ENCODE measurements at regions not wholly inside any gene's neighbourhood (a gene's known extent, or its start where the extent isn't known, plus 50 kb on each side); places are given as distances from the start of the nearest gene placed in this dataset.

DNA sequence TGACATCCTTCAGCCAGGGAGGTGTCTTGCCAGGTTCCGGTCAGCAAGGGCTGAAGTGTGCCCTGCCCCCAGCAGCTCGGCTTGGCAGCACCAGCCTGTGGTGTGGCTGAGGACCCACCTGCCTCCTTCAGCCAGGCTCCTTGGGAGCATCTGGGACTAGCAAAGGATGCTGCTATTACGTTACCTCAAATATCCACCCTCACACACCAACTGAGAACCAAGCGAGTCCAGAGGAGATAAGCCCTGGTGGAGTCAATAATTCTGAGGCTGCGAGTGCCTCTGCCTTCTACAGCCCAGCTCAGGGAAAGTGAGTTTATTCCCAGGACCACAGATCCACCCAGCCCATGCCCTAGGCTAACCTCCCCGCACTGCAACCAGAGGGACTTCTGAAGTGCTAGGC is 57.1 kb upstream of the FSTL4 start:
- Mint-ChIP-seq H3K36me3 (no peaks in the 10 kb centered on the region), H3K4me3 (no peak overlapping the region), H3K4me1 (ENCODE audit: low read depth) (no peaks in the 10 kb centered on the region), H3K27ac (no peak overlapping the region), H3K27me3 (peaks cover 25% of the 10 kb centered on the region), H3K9me3 (peaks cover 4% of the 10 kb centered on the region)
- CTCF ChIA-PET: no interaction called here
- intact Hi-C loops (cut with micrococcal nuclease): no loop called here
- no peak for DNase-seq
- POLR2A ChIA-PET: no interaction called here

DNA sequence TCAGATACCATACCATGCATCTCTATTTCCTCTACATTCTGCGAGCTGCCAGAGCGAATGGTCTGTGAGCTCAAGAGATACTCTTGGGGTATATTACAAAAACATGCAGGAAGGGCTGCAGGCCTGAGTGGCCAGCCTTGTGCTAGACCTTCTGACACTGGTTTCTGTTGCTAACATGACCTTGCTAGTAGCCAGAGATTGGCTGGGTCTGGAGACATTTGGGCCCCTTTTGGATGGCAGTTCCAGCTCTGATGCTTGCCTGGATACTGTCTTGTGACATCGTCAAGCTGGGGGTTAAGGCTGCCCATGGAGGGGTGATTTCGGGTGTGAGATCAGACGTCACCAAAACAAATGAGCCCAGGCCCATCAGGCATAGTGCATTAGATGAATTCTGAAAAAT is 56.1 kb upstream of the FSTL4 start:
- H3K36me3 Mint-ChIP-seq: no peaks in the 10 kb centered on the region
- CTCF ChIA-PET: no interaction called here
- DNase-seq: no peak
- H3K9me3 Mint-ChIP-seq: peaks cover 4% of the 10 kb centered on the region
- H3K4me1 Mint-ChIP-seq (ENCODE audit: low read depth): no peaks in the 10 kb centered on the region
- intact Hi-C loops (cut with micrococcal nuclease): no loop called here
- POLR2A ChIA-PET: no interaction called here
- H3K27me3 Mint-ChIP-seq: peaks cover 26% of the 10 kb centered on the region
- H3K4me3 Mint-ChIP-seq: no peak overlapping the region
- no peak overlapping the region for H3K27ac Mint-ChIP-seq

DNA sequence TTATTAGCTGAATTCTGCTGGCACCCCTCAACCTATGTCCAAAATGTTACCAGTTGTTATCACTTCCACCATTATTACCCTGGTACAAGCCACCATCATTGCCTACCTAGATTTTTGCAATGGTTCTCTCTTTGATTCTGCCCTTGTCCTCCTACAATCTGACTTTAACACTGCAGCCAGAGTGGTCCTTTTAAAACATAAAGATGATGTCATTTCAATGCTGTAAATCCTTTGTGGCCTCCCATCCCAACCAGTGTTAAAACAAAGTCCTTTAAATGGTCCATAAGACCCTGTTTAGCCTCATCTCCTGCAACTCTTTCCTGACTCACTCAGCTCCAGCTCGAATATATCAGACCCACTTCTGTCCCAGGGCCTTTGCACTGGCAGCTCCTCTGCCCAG is 54.9 kb upstream of the FSTL4 start:
- DNase-seq: no peak
- H3K4me1 Mint-ChIP-seq (ENCODE audit: low read depth): no peaks in the 10 kb centered on the region
- POLR2A ChIA-PET: no interaction called here
- no peaks in the 10 kb centered on the region for H3K36me3 Mint-ChIP-seq
- no peak overlapping the region for H3K27ac Mint-ChIP-seq
- H3K27me3 Mint-ChIP-seq: peaks cover 20% of the 10 kb centered on the region
- peaks cover 4% of the 10 kb centered on the region for H3K9me3 Mint-ChIP-seq
- intact Hi-C loops (cut with micrococcal nuclease): no loop called here
- H3K4me3 Mint-ChIP-seq: no peak overlapping the region
- CTCF ChIA-PET: no interaction called here

DNA sequence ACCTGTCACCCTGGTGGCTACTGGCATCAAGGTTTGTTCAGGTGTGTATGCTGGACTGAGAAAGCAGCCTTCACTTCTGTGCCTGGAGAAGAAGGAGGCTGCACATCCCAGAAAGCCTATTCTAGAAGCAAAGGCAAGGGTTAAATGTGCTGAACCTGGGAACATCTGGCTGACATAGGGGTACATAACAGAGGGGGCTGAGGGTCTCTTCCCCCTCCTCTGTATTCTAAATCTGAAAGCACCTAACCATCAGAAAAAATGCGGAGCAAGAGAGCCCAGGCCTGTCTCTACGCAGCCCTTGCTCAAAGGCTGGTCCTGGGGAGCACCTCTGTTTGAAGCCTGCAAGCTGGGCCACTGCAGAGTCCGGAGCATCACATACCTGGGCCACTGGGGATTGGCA is 53.2 kb upstream of the FSTL4 start:
- H3K36me3 Mint-ChIP-seq: no peaks in the 10 kb centered on the region
- intact Hi-C loops (cut with micrococcal nuclease): no loop called here
- no peak overlapping the region for H3K27ac Mint-ChIP-seq
- POLR2A ChIA-PET: no interaction called here
- H3K27me3 Mint-ChIP-seq: peaks cover 16% of the 10 kb centered on the region
- CTCF ChIA-PET: no interaction called here
- H3K4me1 Mint-ChIP-seq (ENCODE audit: low read depth): no peaks in the 10 kb centered on the region
- H3K9me3 Mint-ChIP-seq: no peaks in the 10 kb centered on the region
- DNase-seq: no peak
- no peak overlapping the region for H3K4me3 Mint-ChIP-seq

DNA sequence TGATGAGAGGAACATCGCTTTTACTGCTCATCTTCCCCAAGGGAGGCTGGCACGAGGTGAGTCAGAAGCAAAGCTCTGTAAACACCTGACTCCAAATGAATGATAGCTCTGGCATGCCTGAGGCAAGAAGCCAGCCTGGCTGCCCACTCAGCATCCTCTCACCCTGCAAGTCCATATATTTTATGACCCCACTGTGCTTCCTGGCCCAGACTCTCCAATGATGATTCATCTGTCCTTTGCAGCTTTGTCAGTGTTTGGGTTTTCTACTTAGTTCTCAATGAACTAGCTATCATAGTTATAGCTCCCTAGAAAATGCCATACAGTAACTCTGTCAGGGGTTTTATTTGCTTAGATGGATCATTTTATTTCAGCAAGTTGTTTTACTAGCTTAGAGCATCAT is 52.1 kb upstream of the FSTL4 start:
- peaks cover 16% of the 10 kb centered on the region for H3K27me3 Mint-ChIP-seq
- no peak overlapping the region for H3K4me3 Mint-ChIP-seq
- DNase-seq: no peak
- intact Hi-C loops (cut with micrococcal nuclease): no loop called here
- no peaks in the 10 kb centered on the region for H3K4me1 Mint-ChIP-seq (ENCODE audit: low read depth)
- ChIA-PET POLR2A (no interaction called here), CTCF (no interaction called here)
- no peak overlapping the region for H3K27ac Mint-ChIP-seq
- no peaks in the 10 kb centered on the region for H3K36me3 Mint-ChIP-seq
- no peaks in the 10 kb centered on the region for H3K9me3 Mint-ChIP-seq

DNA sequence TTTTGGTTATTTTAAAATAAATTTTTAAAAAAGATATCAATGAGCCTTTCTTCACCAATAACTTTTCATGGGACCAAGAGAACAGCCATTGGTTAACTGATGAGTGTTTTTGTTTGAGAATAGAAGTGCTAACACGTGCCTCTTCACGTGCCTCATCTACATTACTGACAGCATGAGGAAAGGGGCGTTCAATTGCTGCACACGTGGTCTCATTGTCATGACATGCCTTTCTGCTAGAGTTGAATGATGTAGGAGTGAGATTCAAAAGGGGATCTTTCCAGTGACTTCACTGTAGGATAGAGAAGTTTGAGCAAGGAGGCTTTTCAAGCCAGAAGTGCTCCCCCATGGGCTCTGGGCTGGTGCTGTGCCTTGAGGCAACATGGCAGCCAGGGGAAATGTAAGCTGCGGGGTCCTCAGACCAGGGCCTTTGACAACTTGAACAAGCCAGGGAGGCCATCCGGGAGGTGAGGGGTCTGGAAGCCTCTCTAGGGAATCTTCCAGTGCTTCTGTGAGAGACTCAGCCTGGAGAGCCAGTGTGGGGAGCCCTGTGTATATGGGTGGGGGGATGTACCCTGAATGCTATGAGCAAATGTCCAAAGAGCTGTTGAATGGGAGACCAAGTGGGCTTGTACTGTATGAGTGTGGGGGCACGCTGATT is 51.2 kb upstream of the FSTL4 start:
- Mint-ChIP-seq H3K9me3 (no peaks in the 10 kb centered on the region), H3K36me3 (no peaks in the 10 kb centered on the region), H3K27me3 (peaks cover 16% of the 10 kb centered on the region), H3K27ac (no peak overlapping the region), H3K4me3 (no peak overlapping the region), H3K4me1 (ENCODE audit: low read depth) (no peaks in the 10 kb centered on the region)
- POLR2A ChIA-PET: no interaction called here
- no peak for DNase-seq
- intact Hi-C loops (cut with micrococcal nuclease): no loop called here
- CTCF ChIA-PET: no interaction called here

DNA sequence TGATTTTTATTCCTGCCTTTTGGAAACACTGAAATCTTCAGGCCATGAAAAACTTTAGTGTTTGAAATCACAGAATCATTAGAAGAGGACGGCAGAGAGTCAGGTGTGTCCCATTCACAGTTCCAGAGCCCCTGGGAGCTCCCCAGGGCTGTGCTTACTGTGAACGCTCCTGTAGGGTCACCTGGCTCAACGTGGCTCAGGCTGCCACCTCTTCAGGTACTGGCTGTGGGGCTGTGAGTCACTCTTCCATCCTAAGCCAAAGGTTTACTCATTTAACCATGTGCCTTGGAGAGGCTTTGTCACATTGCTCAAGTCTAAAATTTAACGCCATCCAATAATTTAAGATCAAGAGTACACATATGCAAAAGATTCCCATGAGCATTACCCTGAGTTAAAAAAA is 50.2 kb upstream of the FSTL4 start:
- Mint-ChIP-seq H3K4me3 (no peak overlapping the region), H3K9me3 (no peaks in the 10 kb centered on the region), H3K4me1 (ENCODE audit: low read depth) (no peaks in the 10 kb centered on the region), H3K27ac (no peak overlapping the region), H3K27me3 (peaks cover 13% of the 10 kb centered on the region), H3K36me3 (no peaks in the 10 kb centered on the region)
- POLR2A ChIA-PET: no interaction called here
- intact Hi-C loops (cut with micrococcal nuclease): no loop called here
- CTCF ChIA-PET: no interaction called here
- no peak for DNase-seq

Measured in activated CD4-positive, alpha-beta memory T cell treated with anti-CD3 and anti-CD28 coated beads for 36 hours (primary cell).